Smooth muscle cell (in vitro differentiated cells): ENCODE measurements at regions not wholly inside any gene's neighbourhood (a gene's known extent, or its start where the extent isn't known, plus 50 kb on each side); places are given as distances from the start of the nearest gene placed in this dataset.
A peak's percentile ranks its signal among the peaks of the same experiment; 100 is the strongest.

ENCODE experiments used
- DNase-seq: peaks from one replicate; lab custom pipeline; 2025; ENCODE audit not compliant: unreplicated experiment; lab: John Stamatoyannopoulos, UW
- H2AFZ ChIP-seq: fragments of 200-600 bp; sonication (generic); 2 replicates; pipeline ENCODE4 v1.6.0; 2016; ENCODE audit warnings: antibody characterized with exemption, low read depth, mild to moderate bottlenecking
- H3F3A ChIP-seq: fragments of 200-600 bp; sonication (generic); 2 replicates; pipeline ENCODE4 v1.6.0; 2017; ENCODE audit warnings: antibody characterized with exemption, low read depth
- H3K27ac ChIP-seq: fragments of 200-600 bp; sonication (generic); 2 replicates; pipeline ENCODE4 v1.5.1; 2016; ENCODE audit warnings: low read depth, mild to moderate bottlenecking
- H3K27me3 ChIP-seq: fragments of 200-600 bp; sonication (generic); 2 replicates; pipeline ENCODE4 v1.6.1; 2016; ENCODE audit warnings: low read depth, mild to moderate bottlenecking
- H3K36me3 ChIP-seq: fragments of 200-600 bp; sonication (generic); 2 replicates; pipeline ENCODE4 v1.5.1; 2016; ENCODE audit warnings: low read depth
- H3K4me1 ChIP-seq: fragments of 200-600 bp; sonication (generic); 2 replicates; pipeline ENCODE4 v1.5.1; 2016; ENCODE audit warnings: low read depth
- H3K4me2 ChIP-seq: fragments of 200-600 bp; sonication (generic); 2 replicates; pipeline ENCODE4 v1.6.0; 2016; ENCODE audit warnings: mild to moderate bottlenecking
- H3K4me3 ChIP-seq: fragments of 200-600 bp; sonication (generic); 2 replicates; pipeline ENCODE4 v1.5.1; 2016; ENCODE audit warnings: mild to moderate bottlenecking
- H3K79me2 ChIP-seq: fragments of 200-600 bp; sonication (generic); 2 replicates; pipeline ENCODE4 v1.6.0; 2016; ENCODE audit warnings: low read depth, mild to moderate bottlenecking
- H3K9ac ChIP-seq: fragments of 200-600 bp; sonication (generic); 2 replicates; pipeline ENCODE4 v1.6.0; 2016; ENCODE audit warnings: low read depth
- H3K9me3 ChIP-seq: fragments of 200-600 bp; sonication (generic); replicated peaks from 2 replicates; pipeline ENCODE4 v1.5.1; 2016; ENCODE audit warnings: low read depth
- H4K20me1 ChIP-seq: fragments of 200-600 bp; sonication (generic); 2 replicates; pipeline ENCODE4 v1.6.0; 2016; ENCODE audit warnings: low read depth
- CTCF ChIP-seq: fragments of 200-600 bp; sonication (generic); IDR thresholded peaks from 2 replicates; pipeline ENCODE4 v1.5.1; 2017; ENCODE audit warnings: borderline replicate concordance, mild to moderate bottlenecking, antibody characterized with exemption; ENCODE audit not compliant: insufficient read depth, poor library complexity, severe bottlenecking
- WGBS: methylation state at CpG from one replicate; pipeline ENCODE4 v1.1.7; 2016; ENCODE audit warnings: low lambda C conversion rate; 5-methylcytosine and 5-hydroxymethylcytosine counted together

GRCh38 chr6:77037439-77037838, 425.9 kb downstream of the HTR1B start:
- no peak for DNase-seq
- H3K4me1 ChIP-seq: peaks cover 5% of the 10 kb centered on the region
- no peak overlapping the region for H3K27ac ChIP-seq
- no peaks in the 10 kb centered on the region for H3F3A ChIP-seq
- no peaks in the 10 kb centered on the region for H3K27me3 ChIP-seq
- no peak overlapping the region for H3K4me3 ChIP-seq
- TF ChIP-seq CTCF: no peak
- H2AFZ ChIP-seq: no peak overlapping the region
- H4K20me1 ChIP-seq: no peaks in the 10 kb centered on the region
- H3K9me3 ChIP-seq: no peaks in the 10 kb centered on the region
- no peak overlapping the region for H3K4me2 ChIP-seq
- WGBS: 95% methylated on average over 1 of the region's 1 CpG
- no peak overlapping the region for H3K9ac ChIP-seq
- H3K79me2 ChIP-seq: no peaks in the 10 kb centered on the region
- no peaks in the 10 kb centered on the region for H3K36me3 ChIP-seq

- H3F3A ChIP-seq: no peaks in the 10 kb centered on the region
- H3K36me3 ChIP-seq: no peaks in the 10 kb centered on the region
- H3K27me3 ChIP-seq: no peaks in the 10 kb centered on the region
- no peak overlapping the region for H3K9ac ChIP-seq
- DNase-seq: no peak
- no peak overlapping the region for H3K4me2 ChIP-seq
- TF ChIP-seq CTCF: no peak
- H2AFZ ChIP-seq: no peak overlapping the region
- H3K4me1 ChIP-seq: peaks cover 5% of the 10 kb centered on the region
- no peak overlapping the region for H3K27ac ChIP-seq
- 98% methylated on average over 4 of the region's 4 CpGs for WGBS
- H4K20me1 ChIP-seq: no peaks in the 10 kb centered on the region
- no peaks in the 10 kb centered on the region for H3K9me3 ChIP-seq
- no peaks in the 10 kb centered on the region for H3K79me2 ChIP-seq
- H3K4me3 ChIP-seq: no peak overlapping the region
Measured at GRCh38 chr6:77036400-77036799, 426.9 kb downstream of the HTR1B start.

- H3K9me3 ChIP-seq: no peaks in the 10 kb centered on the region
- 28% methylated on average over 5 of the region's 5 CpGs for WGBS
- H3K27ac ChIP-seq: peak overlapping the region; percentile 63
- H3K4me3 ChIP-seq: no peak overlapping the region
- no peaks in the 10 kb centered on the region for H4K20me1 ChIP-seq
- no peaks in the 10 kb centered on the region for H3K36me3 ChIP-seq
- H3K27me3 ChIP-seq: no peaks in the 10 kb centered on the region
- peaks cover 5% of the 10 kb centered on the region for H3K4me1 ChIP-seq
- no peaks in the 10 kb centered on the region for H3K79me2 ChIP-seq
- H3F3A ChIP-seq: no peaks in the 10 kb centered on the region
- no peak for DNase-seq
- H3K9ac ChIP-seq: no peak overlapping the region
- TF ChIP-seq CTCF: no peak
- no peak overlapping the region for H2AFZ ChIP-seq
- H3K4me2 ChIP-seq: peak overlapping the region; percentile 51
Measured at GRCh38 chr6:77034161-77034560, 429.1 kb downstream of the HTR1B start.

GRCh38 chr6:77030929-77031674, 432.2 kb downstream of the HTR1B start:
- peaks cover 5% of the 10 kb centered on the region for H3K4me1 ChIP-seq
- no peaks in the 10 kb centered on the region for H4K20me1 ChIP-seq
- no peaks in the 10 kb centered on the region for H3K36me3 ChIP-seq
- no peak for DNase-seq
- no peak overlapping the region for H3K9ac ChIP-seq
- no peak overlapping the region for H3K4me2 ChIP-seq
- H3K27ac ChIP-seq: no peak overlapping the region
- no peaks in the 10 kb centered on the region for H3K9me3 ChIP-seq
- H3K4me3 ChIP-seq: no peak overlapping the region
- WGBS: 81% methylated on average over 7 of the region's 7 CpGs
- no peak overlapping the region for H2AFZ ChIP-seq
- H3K27me3 ChIP-seq: no peaks in the 10 kb centered on the region
- no peaks in the 10 kb centered on the region for H3F3A ChIP-seq
- no peak for TF ChIP-seq CTCF
- H3K79me2 ChIP-seq: no peaks in the 10 kb centered on the region
